HG03575 (cell line): ENCODE measurements at regions not wholly inside any gene's neighbourhood (a gene's known extent, or its start where the extent isn't known, plus 50 kb on each side); places are given as distances from the start of the nearest gene placed in this dataset.

Experiments used
- ATAC-seq: cut with Tn5 transposase; IDR thresholded peaks from one replicate; pipeline ENCODE4 v1.9.1; 2021; ENCODE audit not compliant: unreplicated experiment, insufficient number of reproducible peaks, low FRiP score; ENCODE audit errors: extremely low read depth

DNA sequence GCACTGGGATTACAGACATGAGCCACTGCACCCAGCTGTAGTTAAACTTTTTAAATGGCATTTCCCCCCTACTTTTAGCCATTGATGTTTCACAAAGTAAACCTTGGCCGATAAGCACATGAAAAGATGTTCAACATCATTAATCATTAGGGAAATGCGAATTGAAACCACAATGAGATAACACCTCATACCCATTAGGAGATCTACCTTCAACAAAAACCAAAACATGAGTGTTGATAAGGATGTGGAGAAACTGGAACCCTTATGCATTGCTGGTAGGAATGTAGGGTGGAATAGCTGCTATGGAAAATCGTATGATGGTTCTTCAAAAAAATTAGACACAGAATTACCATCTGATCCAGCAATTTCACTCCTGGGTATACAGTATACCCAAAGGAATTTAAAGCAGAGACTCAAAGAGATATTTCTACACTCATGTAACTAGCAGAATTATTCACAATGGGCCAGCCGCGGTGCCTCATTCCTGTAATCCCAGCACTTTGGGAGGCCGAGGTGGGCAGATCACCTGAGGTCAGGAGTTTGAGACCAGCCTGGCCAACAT lies 286.5 kb upstream of the JARID2 start:
- ATAC-seq, result no peak

DNA sequence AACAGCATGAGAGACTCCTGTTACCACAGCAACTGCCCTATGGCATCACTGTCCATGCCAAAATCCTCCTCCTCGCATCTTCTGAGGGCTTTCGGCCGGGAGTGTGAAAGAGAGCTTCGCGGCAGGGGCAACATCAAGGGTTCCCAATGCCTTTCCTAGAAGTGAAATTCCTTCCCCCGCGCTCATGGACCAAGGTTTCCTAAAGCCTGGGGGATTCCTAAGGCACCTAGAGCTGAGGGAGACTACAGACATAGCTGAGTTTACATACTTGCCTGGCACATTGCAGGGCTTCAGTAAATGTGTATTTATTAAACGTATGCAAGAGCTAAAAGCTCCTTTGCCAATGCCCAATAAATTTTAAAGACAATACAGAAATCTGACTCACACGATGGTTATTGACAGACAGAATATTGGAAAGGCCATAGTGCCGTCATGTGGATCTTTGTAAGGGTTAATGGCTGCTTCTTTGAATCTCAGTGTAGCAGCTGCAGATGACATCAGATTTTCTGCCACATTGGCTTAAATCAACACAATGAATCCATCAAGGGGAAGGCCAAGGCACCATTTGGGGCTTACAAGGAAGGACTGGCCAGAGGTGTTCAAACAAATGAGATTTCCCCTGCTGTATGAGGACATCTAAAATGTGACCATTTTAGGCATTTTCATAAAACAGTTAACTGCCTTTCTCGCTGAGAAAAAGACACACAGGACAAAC lies 281.2 kb upstream of the JARID2 start:
- ATAC-seq, result no peak

DNA sequence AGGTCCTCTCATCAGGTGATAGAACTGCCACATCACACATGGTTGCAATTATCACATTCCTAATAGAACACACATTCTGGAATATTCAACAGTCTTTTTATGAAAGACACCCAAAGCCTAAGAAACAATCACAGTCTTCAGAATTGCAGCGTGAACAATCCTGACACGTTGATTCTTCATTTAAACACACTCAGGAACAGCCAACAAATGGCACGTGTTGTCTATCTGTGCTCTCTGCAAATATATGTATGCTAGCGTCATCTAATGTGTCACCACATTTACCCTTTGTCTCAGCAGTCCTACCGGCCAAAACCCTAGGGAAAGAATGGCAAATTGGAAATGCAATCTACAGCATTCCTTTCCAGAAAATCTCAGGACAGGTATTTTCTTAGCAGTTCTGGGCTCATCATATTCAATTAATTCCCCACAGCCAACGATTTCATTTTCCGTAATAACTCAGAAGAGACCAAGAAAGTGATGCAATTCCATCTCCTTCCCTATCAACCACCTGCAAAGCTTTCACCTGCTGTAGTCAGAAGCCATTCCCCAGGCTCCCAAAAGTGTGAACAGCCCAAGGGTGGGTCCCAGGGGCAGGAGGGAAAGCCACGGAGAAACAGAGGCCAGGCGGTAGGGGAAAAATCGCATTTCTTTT lies 280.3 kb upstream of the JARID2 start:
- no peak for ATAC-seq

DNA sequence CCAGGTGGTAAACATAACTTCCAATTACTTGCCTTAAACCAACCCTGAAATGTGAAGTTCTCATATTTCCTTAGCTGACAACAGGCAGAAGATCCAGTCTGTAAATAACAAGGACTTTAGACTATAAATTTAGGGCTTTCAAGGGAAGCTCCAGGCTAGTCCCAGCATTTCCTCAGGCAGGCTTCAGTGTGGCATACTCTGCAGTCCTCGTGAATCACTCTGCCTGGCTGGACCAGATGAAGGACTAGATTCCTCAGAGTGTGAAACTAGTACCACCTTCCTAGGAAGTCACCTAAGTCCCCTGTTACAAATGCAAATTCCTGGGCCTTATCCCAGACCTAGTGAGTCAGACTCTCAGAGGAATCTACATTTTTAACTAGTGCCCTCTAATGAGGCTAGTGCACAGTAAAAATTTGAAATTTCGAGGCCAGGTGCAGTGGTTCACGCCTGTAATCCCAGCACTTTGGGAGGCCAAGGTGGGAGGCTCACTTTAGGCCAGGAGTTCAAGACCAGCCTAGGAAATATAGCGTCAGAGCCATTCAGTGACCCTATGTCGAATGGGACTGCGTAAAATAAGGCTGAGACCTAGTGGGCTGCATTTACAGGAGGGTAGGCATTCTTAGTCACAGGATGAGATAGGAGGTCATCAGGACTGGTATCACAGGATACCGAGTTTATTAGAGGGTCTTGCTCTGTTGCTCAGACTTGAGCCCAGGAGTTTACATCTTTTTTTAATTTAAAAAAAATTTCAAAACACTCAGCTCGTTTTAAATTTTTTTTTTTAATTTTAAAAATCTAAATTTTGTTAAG lies 279.6 kb upstream of the JARID2 start:
- ATAC-seq, result no peak

DNA sequence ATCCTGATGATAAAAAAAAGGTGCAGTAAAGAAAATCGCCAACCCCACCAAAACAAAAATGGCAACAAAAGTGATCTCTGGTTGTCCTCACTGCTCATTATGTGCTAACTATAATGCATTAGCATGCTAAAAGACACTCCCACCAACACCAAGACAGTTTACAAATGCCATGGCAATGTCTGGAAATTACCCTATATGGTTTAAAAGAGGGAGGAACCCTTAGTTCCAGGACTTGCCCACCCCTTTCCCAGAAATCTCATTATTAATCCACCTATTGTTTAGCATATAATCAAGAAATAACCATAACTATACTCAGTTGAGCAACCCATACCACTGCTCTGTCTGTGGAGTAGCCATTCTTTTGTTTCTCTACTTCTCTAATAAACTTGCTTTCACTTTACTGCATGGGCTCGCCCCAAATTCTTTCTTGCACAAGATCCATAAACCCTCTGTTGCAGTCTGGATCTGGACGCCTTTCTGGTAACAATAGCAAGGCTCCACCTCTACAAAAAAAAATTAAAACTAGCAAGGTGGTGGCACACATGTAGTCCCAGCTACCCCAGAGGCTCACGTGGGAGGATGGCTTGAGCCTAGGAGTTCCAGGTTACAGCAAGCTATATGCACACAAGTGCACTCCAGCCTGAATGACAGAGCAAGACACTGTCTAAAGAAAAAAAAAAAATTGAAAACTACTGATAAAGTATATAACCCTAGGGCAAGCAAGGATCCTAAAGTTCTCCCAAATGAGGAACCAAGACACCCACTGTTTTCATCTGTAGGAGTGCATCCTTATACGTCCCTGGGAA lies 278.8 kb upstream of the JARID2 start:
- ATAC-seq, result no peak

DNA sequence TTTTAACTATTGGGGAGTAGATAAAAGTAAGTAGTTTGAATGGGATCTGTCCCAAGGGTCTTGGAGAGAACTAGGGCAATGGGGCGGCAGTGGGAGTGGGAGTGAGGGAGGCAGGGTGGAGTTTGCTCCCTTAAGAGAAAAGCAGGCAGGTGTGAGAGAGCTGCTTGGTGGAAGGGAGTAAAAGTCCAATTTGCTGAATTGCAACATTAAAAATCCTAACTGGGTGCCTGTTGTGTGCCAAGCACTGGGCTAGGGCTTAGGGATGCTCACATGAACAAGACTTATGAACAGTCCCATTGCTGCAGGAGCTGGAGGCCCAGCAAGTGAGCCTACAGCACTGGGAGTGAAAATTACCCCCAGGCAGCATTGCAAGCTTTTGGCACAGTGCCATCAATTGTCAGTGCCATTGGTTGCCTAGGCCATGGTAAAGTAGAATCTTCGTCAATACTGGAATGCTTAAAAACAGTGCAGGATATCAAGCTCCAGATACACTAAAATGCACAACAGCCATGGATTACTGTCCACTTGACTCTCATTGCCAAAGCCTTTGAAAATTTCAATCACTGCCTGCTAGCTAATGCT lies 277.7 kb upstream of the JARID2 start:
- ATAC-seq, result no peak

DNA sequence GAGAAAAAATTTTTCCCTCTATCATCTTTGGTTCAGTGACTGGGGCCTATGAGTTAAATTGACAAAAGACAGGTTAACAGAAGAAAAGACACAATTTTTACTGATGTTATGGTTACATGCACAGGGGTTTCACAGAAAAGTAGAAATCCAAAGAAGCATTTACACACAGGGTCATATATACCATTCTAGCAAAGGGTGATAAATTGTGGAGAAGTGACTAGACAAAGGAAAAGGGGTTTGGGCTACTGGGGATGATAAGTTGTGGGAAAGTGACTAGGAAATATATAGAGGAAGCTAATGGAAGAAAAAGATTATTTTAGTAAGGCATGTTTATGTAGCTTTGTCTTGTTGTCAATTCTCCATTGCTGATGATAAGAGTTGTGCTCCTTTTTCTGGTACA lies 276.7 kb upstream of the JARID2 start:
- no peak for ATAC-seq

DNA sequence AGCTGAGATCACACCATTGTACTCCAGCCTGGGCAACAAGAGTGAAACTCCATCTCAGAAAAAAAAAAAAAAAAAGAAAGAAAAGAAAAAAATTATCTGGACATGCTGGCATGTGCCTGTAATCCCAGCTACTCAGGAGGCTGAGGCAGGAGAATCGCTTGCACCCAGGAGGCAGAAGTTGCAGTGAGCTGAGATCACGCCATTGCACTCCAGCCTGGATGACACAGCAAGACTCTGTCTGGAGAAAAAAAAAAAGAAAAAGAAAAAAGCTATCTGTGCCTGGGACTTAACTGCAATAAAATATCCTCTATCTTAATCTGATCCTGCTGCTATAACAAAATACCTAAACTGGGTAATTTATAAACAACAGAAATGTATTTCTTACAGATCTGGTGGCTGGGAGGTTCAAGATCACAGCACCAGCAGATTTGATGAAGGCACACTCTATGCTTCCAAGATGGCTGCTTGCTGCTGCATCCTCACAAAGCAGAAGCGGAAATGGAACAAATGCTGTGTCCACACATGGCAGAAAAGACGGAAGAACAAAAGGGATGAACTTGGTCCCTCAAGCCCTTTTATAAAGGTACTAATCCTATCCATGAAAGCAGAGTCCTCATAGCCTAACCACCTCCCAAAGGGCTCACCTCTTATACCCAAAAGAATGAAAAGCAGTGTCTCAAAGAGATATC lies 273.3 kb upstream of the JARID2 start:
- no peak for ATAC-seq

DNA sequence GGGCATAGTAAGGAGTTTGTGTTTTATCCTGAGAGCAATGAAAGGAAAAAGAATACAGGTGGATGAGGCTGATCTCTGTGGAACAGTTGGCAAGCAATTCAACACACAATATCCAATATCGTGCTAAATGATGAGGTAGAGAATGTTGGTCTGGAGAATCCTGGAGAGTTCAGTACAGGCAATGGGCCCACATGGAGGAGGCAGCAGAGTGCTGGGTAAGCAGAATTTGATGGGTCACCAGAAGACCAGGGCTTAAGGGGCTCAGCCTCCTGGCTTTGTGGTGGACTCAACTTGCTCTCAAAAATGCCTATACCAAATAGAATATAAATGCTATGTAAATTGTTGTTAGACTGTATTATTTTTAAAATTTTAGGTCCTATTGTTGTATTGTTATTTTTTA lies 271.5 kb upstream of the JARID2 start:
- no peak for ATAC-seq

DNA sequence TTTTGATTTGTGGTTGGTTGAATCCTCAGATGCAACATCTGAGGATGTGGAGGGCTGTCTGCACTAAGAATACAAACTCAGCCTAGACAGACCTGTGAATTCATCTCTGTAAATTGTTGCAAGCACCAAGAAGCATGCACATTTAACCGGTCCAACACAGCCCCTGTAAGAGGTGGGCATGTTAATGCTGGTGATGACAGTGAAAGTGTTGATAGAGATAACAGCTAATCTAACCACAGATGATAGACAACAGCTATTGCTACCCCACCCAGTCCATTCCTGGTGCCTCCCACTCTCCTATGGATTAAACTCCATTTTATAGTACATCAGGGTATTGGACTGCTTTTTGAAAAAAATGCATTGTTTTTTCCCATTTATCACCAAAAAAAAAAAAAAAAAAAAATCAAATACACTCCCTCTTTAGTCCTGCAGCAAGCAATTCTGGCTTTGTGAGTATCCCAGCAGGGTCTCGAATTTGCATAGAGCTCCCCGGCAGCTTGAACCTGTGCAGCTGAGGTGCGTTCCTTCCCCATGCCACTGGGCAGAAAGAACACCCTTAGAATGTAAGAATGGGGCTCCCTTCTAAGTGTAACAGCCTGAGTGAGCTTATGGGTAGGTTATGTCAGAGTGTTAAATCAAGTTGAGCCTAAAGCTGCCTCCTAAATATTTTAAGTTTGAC lies 270.9 kb upstream of the JARID2 start:
- no peak for ATAC-seq

DNA sequence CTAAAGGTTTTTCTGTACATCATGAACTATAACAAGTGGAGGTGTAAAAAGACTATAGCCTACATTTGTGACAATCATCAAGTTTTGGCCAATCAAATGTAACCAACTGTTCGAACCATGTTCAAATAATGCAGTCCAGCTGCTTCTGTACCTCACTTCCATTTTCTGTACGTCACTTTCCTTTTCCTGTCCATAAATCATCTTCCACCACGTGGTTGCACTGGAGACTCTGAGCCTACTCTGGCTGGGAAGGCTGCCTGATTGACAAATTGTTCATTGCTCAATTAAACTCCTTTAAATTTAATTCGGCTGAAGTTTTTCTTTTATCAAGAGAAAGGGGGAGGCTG lies 270.4 kb upstream of the JARID2 start:
- no peak for ATAC-seq

DNA sequence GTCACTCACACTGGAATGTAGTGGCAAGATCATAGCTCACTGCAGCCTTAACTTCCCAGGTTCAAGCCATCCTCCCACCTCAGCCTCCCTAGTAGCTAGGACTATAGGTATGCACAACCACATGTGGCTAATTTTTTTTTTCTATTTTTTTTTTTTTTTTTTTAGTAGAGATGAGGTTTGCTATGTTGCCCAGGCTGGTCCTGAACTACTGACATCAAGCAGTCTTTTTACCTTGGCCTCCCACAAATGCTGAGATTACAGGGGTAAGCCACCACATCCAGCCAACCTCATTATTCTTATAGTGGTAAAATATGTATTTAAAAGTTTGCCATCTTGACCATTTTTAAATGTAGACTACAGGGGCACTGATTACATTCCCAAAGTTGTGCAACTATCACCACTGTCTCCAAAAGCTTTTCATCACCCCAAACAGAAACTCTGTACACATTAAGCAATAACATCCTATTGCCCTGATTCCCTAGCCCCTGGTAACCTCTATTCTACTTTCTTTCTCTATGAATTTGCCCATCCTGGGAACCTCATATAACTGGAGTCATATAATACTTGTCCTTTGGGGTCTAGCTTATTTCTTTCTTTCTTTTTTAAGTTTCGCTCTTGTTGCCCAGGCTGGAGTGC lies 268.0 kb upstream of the JARID2 start:
- no peak for ATAC-seq

DNA sequence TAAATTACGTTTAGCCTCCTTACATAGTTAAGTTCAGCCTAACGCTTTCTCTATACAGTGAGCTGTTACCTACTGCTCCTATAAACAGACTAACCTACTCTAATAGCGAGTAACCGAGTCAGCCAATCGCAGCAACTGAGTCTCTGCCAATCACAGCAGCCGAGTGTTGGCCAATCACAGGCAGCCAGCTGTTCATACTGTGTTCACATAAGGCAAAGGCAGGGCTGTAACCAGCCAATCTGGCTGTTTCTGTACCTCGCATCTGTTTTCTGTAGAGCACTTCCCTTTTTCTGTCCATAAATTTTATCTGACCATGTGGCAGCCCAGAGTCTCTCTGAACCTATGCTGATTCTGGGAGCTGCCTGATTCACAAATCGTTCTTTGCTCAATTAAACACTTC lies 263.9 kb upstream of the JARID2 start:
- ATAC-seq, result no peak

DNA sequence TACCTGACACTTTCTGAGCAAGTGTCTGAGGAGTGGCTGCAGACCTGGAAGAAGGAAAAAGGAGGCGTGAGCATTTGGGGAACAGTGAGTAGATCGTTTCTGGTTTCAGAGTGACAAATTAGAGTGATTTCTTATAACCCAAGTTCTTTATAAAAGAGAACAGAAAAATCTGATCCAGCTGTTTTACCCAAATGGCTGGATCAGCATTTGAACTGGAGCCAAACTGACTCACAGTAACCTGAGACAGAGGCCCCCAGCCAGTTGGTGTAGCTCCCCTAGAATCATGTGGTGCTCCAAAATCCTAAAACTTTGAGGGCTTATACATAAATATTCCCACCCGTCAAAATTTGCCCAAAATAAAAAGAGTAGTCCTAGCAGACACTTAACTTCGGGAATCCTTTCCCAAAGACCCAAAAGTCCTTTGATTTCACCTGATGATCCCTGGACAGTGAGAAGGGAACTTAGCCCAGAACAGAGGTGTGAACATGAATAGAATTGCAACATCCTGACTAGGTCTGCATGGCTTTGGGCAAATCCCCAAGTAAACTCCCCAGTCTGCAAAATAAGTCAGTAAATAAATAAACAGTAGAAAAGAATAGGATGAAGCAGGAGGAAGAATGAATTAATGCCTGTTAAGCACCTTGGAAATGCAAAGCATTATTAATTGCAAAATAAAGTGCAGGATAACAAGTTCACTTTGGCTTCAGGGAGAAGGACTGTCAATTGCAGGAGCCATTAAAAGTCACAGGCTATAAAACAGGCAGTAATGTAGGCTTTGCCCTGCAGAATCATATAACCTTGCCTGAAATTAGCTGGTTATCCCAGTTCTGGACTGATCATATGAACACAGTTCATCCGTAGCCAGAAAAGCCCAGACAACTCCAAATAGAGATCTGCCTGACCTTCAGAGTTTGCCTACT lies 262.0 kb upstream of the JARID2 start:
- no peak for ATAC-seq

DNA sequence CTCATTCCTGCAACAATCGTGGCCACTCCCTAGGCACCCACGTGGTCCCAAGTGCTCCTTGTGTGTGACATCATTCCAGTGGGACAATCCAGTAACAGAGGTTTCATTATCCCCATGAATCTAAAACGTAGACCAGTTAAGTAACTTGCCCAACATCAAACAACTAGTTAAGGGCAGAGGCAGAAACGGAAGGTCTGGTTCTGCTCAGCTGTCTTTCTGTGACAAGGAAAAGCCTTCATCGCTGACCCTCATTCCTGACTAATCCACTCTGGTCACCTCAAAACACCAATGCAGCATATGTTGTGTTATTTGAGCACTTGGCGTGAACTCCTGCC lies 261.4 kb upstream of the JARID2 start:
- ATAC-seq, result no peak

DNA sequence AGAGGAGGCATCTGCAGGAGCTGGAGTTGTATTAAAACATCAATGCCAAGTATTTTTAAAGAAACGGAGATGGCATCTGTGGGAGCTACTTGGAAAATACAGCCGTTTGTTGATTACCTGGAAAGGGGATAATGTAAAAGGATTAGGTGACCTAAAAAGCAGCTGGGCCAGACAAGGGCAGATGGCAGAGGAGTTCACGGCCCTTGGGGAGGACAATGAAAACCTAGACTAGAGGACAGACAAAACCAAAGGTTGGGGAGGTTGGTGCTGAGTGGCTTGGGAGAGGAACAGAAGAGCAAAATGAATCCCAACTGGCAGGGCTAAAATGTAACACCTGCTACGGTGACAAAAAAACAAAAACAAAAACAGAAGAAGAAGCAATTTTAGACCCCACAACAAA lies 260.5 kb upstream of the JARID2 start:
- ATAC-seq, result no peak

DNA sequence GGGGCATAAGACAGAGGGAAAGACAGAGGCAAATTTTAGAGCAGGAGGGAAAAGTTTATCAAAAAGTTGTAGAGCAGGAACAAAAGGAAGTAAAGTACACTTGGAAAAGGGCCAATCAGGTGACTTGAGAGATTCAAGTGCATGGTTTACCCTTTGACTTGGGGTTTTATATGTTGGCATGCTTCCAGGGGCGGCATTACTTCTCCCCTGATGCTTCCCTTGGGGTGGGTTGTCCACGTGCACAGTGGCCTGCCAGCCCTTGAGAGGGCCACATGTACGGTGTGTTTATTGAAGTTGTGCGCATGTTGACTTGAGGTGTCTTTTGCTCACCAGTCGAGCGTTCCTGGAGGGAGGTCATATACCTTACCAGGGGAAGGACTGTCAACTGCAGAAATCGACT lies 259.5 kb upstream of the JARID2 start:
- ATAC-seq, result no peak
